ENCODE measurements at regions not wholly inside any gene's neighbourhood (a gene's known extent, or its start where the extent isn't known, plus 50 kb on each side); places are given as distances from the start of the nearest gene placed in this dataset.

DNA sequence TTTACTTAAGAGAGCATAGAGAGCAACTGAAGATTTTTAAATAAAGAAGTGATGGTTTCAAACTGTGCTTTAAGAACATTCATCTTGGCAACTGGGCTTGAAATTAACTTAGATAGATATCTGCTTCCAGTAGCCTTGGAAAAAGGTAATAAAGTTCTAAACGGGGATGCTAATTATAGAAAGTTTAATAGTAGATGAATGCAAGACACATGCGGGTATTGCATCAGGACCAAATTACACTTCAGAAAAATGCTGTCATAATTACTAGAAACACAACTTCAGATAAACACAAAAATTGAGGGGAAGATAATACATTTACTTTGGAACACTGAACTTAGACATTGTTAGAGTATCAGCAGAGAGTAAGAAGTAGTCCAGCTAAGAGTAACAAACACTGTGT lies 227.7 kb upstream of the SNX2 start:
- no peaks in the 10 kb centered on the region for H3K9me1 ChIP-seq (ENCODE audit: control insufficient read depth, extremely low read depth, insufficient read depth, low read length)
- no peaks in the 10 kb centered on the region for H3K36me3 ChIP-seq (ENCODE audit: control insufficient read depth in 2 of 2, extremely low read depth in 1 of 2, insufficient read depth in 2 of 2, low read length in 2 of 2)
- H3K9me3 ChIP-seq (ENCODE audit: control insufficient read depth, low read depth, low read length): no peaks in the 10 kb centered on the region
- no peak overlapping the region for H3K27ac ChIP-seq (ENCODE audit: control insufficient read depth, insufficient read depth, low read length)
- FAIRE-seq: no peak
- no peak for DNase-seq (ENCODE audit: low read depth, low spot score)
- H4K20me1 ChIP-seq (ENCODE audit: control insufficient read depth, extremely low read depth, insufficient read depth, low read length): no peaks in the 10 kb centered on the region
- H3K9ac ChIP-seq (ENCODE audit: control insufficient read depth, extremely low read depth, insufficient read depth, low read length): no peak overlapping the region
- no peak overlapping the region for H3K4me3 ChIP-seq (ENCODE audit: control insufficient read depth in 2 of 3, extremely low read depth in 1 of 3, insufficient read depth in 2 of 3, low read depth in 1 of 3, low read length in 3 of 3)
- no peak for TF ChIP-seq EZH2 (IDR thresholded peaks at IDR 0.05; ENCODE audit: low read length)
- TF ChIP-seq, protein P1, sequence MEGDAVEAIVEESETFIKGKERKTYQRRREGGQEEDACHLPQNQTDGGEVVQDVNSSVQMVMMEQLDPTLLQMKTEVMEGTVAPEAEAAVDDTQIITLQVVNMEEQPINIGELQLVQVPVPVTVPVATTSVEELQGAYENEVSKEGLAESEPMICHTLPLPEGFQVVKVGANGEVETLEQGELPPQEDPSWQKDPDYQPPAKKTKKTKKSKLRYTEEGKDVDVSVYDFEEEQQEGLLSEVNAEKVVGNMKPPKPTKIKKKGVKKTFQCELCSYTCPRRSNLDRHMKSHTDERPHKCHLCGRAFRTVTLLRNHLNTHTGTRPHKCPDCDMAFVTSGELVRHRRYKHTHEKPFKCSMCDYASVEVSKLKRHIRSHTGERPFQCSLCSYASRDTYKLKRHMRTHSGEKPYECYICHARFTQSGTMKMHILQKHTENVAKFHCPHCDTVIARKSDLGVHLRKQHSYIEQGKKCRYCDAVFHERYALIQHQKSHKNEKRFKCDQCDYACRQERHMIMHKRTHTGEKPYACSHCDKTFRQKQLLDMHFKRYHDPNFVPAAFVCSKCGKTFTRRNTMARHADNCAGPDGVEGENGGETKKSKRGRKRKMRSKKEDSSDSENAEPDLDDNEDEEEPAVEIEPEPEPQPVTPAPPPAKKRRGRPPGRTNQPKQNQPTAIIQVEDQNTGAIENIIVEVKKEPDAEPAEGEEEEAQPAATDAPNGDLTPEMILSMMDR (optimal IDR thresholded peaks at IDR 0.05 in 1 of 3, IDR thresholded peaks at IDR 0.05 in 1 of 3, conservative IDR thresholded peaks at IDR 0.05 in 1 of 3; ENCODE audit: extremely low read depth in 1 of 3, insufficient read depth in 2 of 3, low read length in 3 of 3): no peak
- H3K79me2 ChIP-seq (ENCODE audit: control insufficient read depth, insufficient read depth, low read length): no peaks in the 10 kb centered on the region
- H3K27me3 ChIP-seq (ENCODE audit: control insufficient read depth, extremely low read depth, insufficient read depth, low read length): no peaks in the 10 kb centered on the region
- H3K4me2 ChIP-seq (ENCODE audit: control insufficient read depth, extremely low read depth, insufficient read depth, low read depth, low read length): no peak overlapping the region
- H3K4me1 ChIP-seq (ENCODE audit: control insufficient read depth, extremely low read depth, insufficient read depth, low read length): no peaks in the 10 kb centered on the region
- no peak overlapping the region for H2AFZ ChIP-seq (ENCODE audit: control insufficient read depth, low read length)
- dilution Hi-C loops (cut with MboI; ENCODE audit: extremely low pct_ligation_motif_present, low sequenced_read_pairs): no loop called here

DNA sequence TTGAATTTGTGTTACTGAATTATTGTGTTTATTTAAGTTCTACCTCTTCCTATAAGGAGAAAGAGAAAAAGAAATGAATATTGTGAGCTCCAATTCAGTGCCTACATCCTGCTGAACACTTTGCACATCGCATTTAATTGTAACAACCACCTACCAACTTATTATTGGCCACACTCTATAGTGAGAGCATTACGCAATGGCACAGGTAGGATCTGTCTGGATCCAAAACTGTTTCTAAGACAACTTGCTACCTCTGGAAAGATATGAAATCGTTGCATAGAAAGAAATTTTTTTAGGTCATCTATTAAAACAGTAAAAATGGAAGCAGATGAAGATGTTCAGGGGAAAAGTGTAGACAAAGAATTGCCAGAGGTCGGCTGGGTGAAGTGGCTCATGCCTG lies 227.2 kb upstream of the SNX2 start:
- no peaks in the 10 kb centered on the region for H4K20me1 ChIP-seq (ENCODE audit: control insufficient read depth, extremely low read depth, insufficient read depth, low read length)
- no peak overlapping the region for H3K4me3 ChIP-seq (ENCODE audit: control insufficient read depth in 2 of 3, extremely low read depth in 1 of 3, insufficient read depth in 2 of 3, low read depth in 1 of 3, low read length in 3 of 3)
- H3K4me1 ChIP-seq (ENCODE audit: control insufficient read depth, extremely low read depth, insufficient read depth, low read length): no peaks in the 10 kb centered on the region
- H2AFZ ChIP-seq (ENCODE audit: control insufficient read depth, low read length): no peak overlapping the region
- no peaks in the 10 kb centered on the region for H3K9me1 ChIP-seq (ENCODE audit: control insufficient read depth, extremely low read depth, insufficient read depth, low read length)
- DNase-seq (ENCODE audit: low read depth, low spot score): no peak
- no peak overlapping the region for H3K4me2 ChIP-seq (ENCODE audit: control insufficient read depth, extremely low read depth, insufficient read depth, low read depth, low read length)
- no peak overlapping the region for H3K9ac ChIP-seq (ENCODE audit: control insufficient read depth, extremely low read depth, insufficient read depth, low read length)
- dilution Hi-C loops (cut with MboI; ENCODE audit: extremely low pct_ligation_motif_present, low sequenced_read_pairs): no loop called here
- no peaks in the 10 kb centered on the region for H3K79me2 ChIP-seq (ENCODE audit: control insufficient read depth, insufficient read depth, low read length)
- FAIRE-seq: no peak
- H3K36me3 ChIP-seq (ENCODE audit: control insufficient read depth in 2 of 2, extremely low read depth in 1 of 2, insufficient read depth in 2 of 2, low read length in 2 of 2): no peaks in the 10 kb centered on the region
- H3K27ac ChIP-seq (ENCODE audit: control insufficient read depth, insufficient read depth, low read length): no peak overlapping the region
- no peaks in the 10 kb centered on the region for H3K27me3 ChIP-seq (ENCODE audit: control insufficient read depth, extremely low read depth, insufficient read depth, low read length)
- no peak for TF ChIP-seq EZH2 (IDR thresholded peaks at IDR 0.05; ENCODE audit: low read length)
- TF ChIP-seq, protein P1 (optimal IDR thresholded peaks at IDR 0.05 in 1 of 3, IDR thresholded peaks at IDR 0.05 in 1 of 3, conservative IDR thresholded peaks at IDR 0.05 in 1 of 3; ENCODE audit: extremely low read depth in 1 of 3, insufficient read depth in 2 of 3, low read length in 3 of 3): no peak
- H3K9me3 ChIP-seq (ENCODE audit: control insufficient read depth, low read depth, low read length): no peaks in the 10 kb centered on the region
